H9 (cell line): ENCODE measurements at regions not wholly inside any gene's neighbourhood (a gene's known extent, or its start where the extent isn't known, plus 50 kb on each side); places are given as distances from the start of the nearest gene placed in this dataset.

Source experiments
- DNase-seq: peaks from one replicate; pipeline ENCODE4 v3.0.0-alpha.2; 2017
- H2AFZ ChIP-seq: one replicate; pipeline ENCODE4 v1.6.1; 2013; ENCODE audit warnings: mild to moderate bottlenecking, low read length, control low read depth, moderate library complexity
- H2AK5ac ChIP-seq: 2 replicates; pipeline ENCODE4 v1.6.1; 2013; ENCODE audit warnings: low read length, control low read depth, mixed read lengths; ENCODE audit not compliant: insufficient read length
- H2BK120ac ChIP-seq: one replicate; pipeline ENCODE4 v1.6.1; 2013; ENCODE audit warnings: low read depth, mild to moderate bottlenecking, low read length, control low read depth, inconsistent platforms; ENCODE audit not compliant: poor library complexity, severe bottlenecking
- H2BK12ac ChIP-seq: 2 replicates; pipeline ENCODE4 v1.6.1; 2013; ENCODE audit warnings: low read length, control low read depth, mixed read lengths, low read depth; ENCODE audit not compliant: insufficient read length
- H2BK15ac ChIP-seq: 2 replicates; pipeline ENCODE4 v1.6.1; 2013; ENCODE audit warnings: low read depth, low read length, control low read depth
- H2BK20ac ChIP-seq: one replicate; pipeline ENCODE4 v1.6.1; 2013; ENCODE audit warnings: low read depth, mild to moderate bottlenecking, low read length, control low read depth, inconsistent platforms; ENCODE audit not compliant: poor library complexity, severe bottlenecking
- H2BK5ac ChIP-seq: 2 replicates; pipeline ENCODE4 v1.6.1; 2013; ENCODE audit warnings: low read length, control low read depth, mixed read lengths; ENCODE audit not compliant: insufficient read length
- H3K14ac ChIP-seq: 2 replicates; pipeline ENCODE4 v1.6.1; 2013; ENCODE audit warnings: low read length, control low read depth; ENCODE audit not compliant: insufficient read depth
- H3K18ac ChIP-seq: 2 replicates; pipeline ENCODE4 v1.6.1; 2013; ENCODE audit warnings: low read depth, mild to moderate bottlenecking, mixed read lengths, low read length, control low read depth; ENCODE audit not compliant: insufficient read length
- H3K23ac ChIP-seq: 2 replicates; pipeline ENCODE4 v1.6.1; 2013; ENCODE audit warnings: low read length, control low read depth, mixed read lengths, low read depth; ENCODE audit not compliant: insufficient read length
- H3K23me2 ChIP-seq: 2 replicates; pipeline ENCODE4 v1.6.1; 2013; ENCODE audit warnings: low read depth, mild to moderate bottlenecking, mixed read lengths, low read length, control low read depth; ENCODE audit not compliant: insufficient read length, poor library complexity, severe bottlenecking
- H3K27ac ChIP-seq: 2 replicates; pipeline ENCODE4 v1.5.1; 2013; ENCODE audit warnings: low read length, control low read depth, mixed read lengths, low read depth; ENCODE audit not compliant: insufficient read length
- H3K27me3 ChIP-seq: 2 replicates; pipeline ENCODE4 v1.6.1; 2013; ENCODE audit warnings: low read length, control low read depth, inconsistent platforms; ENCODE audit not compliant: insufficient read depth
- H3K4ac ChIP-seq: 2 replicates; pipeline ENCODE4 v1.6.1; 2013; ENCODE audit warnings: low read depth, mild to moderate bottlenecking, control low read depth, inconsistent platforms, low read length, moderate library complexity
- H3K4me1 ChIP-seq: 2 replicates; pipeline ENCODE4 v1.6.1; 2013; ENCODE audit warnings: low read length, control low read depth, inconsistent platforms; ENCODE audit not compliant: insufficient read depth
- H3K4me2 ChIP-seq: 2 replicates; pipeline ENCODE4 v1.6.1; 2013; ENCODE audit warnings: low read length, control low read depth, mixed read lengths; ENCODE audit not compliant: insufficient read length, insufficient read depth
- H3K56ac ChIP-seq: 2 replicates; pipeline ENCODE4 v1.6.1; 2013; ENCODE audit warnings: low read depth, mild to moderate bottlenecking, mixed read lengths, low read length, control low read depth; ENCODE audit not compliant: insufficient read length
- H3K79me1 ChIP-seq: 2 replicates; pipeline ENCODE4 v1.6.1; 2013; ENCODE audit warnings: low read depth, mild to moderate bottlenecking, moderate library complexity, low read length, control low read depth, inconsistent platforms; ENCODE audit not compliant: insufficient read depth, poor library complexity, severe bottlenecking
- H3K79me2 ChIP-seq: 2 replicates; pipeline ENCODE4 v1.6.1; 2013; ENCODE audit warnings: low read length, control low read depth, inconsistent platforms; ENCODE audit not compliant: insufficient read depth
- H3K9ac ChIP-seq: 2 replicates; pipeline ENCODE4 v1.6.1; 2013; ENCODE audit warnings: low read length, control low read depth, mixed read lengths; ENCODE audit not compliant: insufficient read length; ENCODE audit errors: extremely low read depth
- H3K9me3 ChIP-seq: one replicate; pipeline ENCODE4 v1.6.1; 2013; ENCODE audit warnings: low read depth, low read length, inconsistent platforms; ENCODE audit not compliant: control insufficient read depth
- H3T11ph ChIP-seq: one replicate; pipeline ENCODE4 v1.6.1; 2013; ENCODE audit warnings: mild to moderate bottlenecking, low read length, control low read depth, inconsistent platforms
- H4K20me1 ChIP-seq: one replicate; pipeline ENCODE4 v1.6.1; 2013; ENCODE audit not compliant: control insufficient read depth, insufficient read length, insufficient read depth
- H4K5ac ChIP-seq: 2 replicates; pipeline ENCODE4 v1.6.1; 2013; ENCODE audit warnings: low read depth, mild to moderate bottlenecking, mixed read lengths, low read length, control low read depth; ENCODE audit not compliant: insufficient read length
- H4K8ac ChIP-seq: replicated peaks from 2 replicates; pipeline ENCODE4 v1.6.1; 2013; ENCODE audit warnings: low read length, control low read depth, mixed read lengths, low read depth; ENCODE audit not compliant: insufficient read length
- H4K91ac ChIP-seq: 2 replicates; pipeline ENCODE4 v1.6.1; 2013; ENCODE audit warnings: low read depth, mild to moderate bottlenecking, moderate library complexity, mixed read lengths, low read length, control low read depth; ENCODE audit not compliant: insufficient read length
- H3K27ac Mint-ChIP-seq, 3 experiments: 2 replicates in 2 of 3; 3 replicates in 1 of 3; pipeline ENCODE4 v1.8.0; 2020 to 2021; ENCODE audit warnings: mixed read lengths in 3 of 3, mild to moderate bottlenecking in 1 of 3, moderate library complexity in 1 of 3
- H3K27me3 Mint-ChIP-seq: 2 replicates; pipeline ENCODE4 v1.8.0; 2021; ENCODE audit warnings: low read depth, mild to moderate bottlenecking, moderate library complexity, mixed read lengths
- H3K36me3 Mint-ChIP-seq, 3 experiments: 2 replicates in 2 of 3; 3 replicates in 1 of 3; pipeline ENCODE4 v1.8.0; 2020 to 2021; ENCODE audit warnings: low read depth in 3 of 3, mixed read lengths in 3 of 3; ENCODE audit not compliant: insufficient read depth in 1 of 3
- H3K4me1 Mint-ChIP-seq, 2 experiments: 2 replicates each; pipeline ENCODE4 v1.8.0; 2020; ENCODE audit warnings: mixed read lengths in 2 of 2
- H3K4me3 Mint-ChIP-seq, 2 experiments: 2 replicates in 1 of 2; 3 replicates in 1 of 2; pipeline ENCODE4 v1.8.0; 2020 to 2021; ENCODE audit warnings: mild to moderate bottlenecking in 2 of 2, mixed read lengths in 2 of 2, moderate library complexity in 1 of 2
- H3K9me3 Mint-ChIP-seq, 2 experiments: 2 replicates in 1 of 2; 3 replicates in 1 of 2; pipeline ENCODE4 v1.8.0; 2020; ENCODE audit warnings: mild to moderate bottlenecking in 2 of 2, mixed read lengths in 2 of 2, moderate library complexity in 1 of 2
- WGBS: extraction: QIAGEN DNeasy Blood & Tissue Kit; methylation state at CpG from one replicate; pipeline ENCODE4 v1.1.7; 2013; ENCODE audit warnings: missing lambda C conversion rate, low lambda C conversion rate, mixed read lengths; ENCODE audit not compliant: insufficient read length; ENCODE audit errors: extremely low coverage; 5-methylcytosine and 5-hydroxymethylcytosine counted together
- TF ChIP-seq, protein P1 (sequence below): fragments of 200-600 bp; sonication (generic); conservative IDR thresholded peaks from 3 replicates; pipeline ENCODE4 v1.8.0; 2021; ENCODE audit warnings: antibody characterized with exemption, mild to moderate bottlenecking

DNA sequence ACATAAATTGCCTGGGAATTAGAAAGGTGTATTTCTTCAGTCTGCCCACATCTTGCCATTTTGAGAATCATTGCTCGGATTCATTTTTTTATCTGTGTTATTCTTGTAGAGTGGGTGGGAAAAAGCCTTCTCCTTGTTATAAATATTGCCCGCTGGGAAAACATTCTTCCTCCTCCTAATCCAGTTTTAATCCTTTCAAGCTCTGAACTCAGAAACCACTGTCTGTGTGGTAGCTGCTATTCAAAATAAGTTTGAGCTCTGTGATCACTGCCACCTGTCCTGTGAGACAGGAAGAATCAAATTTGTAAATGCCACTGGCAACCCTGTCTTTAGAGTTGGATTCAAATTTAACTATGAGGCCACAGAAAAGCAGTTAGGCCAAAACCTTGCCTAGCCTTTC lies 1875.2 kb upstream of the PIK3C3 start:
- Histone ChIP-seq H3K27ac (no peak overlapping the region), H2AFZ (no peak overlapping the region), H3K56ac (no peak overlapping the region), H3K23ac (no peak overlapping the region), H3T11ph (no peak overlapping the region), H2BK5ac (no peak overlapping the region), H3K23me2 (no peaks in the 10 kb centered on the region), H2BK120ac (no peak overlapping the region), H3K4ac (no peak overlapping the region), H3K79me2 (no peaks in the 10 kb centered on the region), H3K79me1 (no peaks in the 10 kb centered on the region), H4K91ac (no peak overlapping the region), H2BK15ac (no peak overlapping the region), H3K14ac (no peak overlapping the region), H3K27me3 (no peaks in the 10 kb centered on the region), H3K4me2 (no peak overlapping the region), H2BK20ac (no peak overlapping the region), H3K9me3 (no peaks in the 10 kb centered on the region), H4K20me1 (no peaks in the 10 kb centered on the region), H3K4me1 (no peaks in the 10 kb centered on the region), H3K18ac (no peak overlapping the region), H4K5ac (no peak overlapping the region), H4K8ac (no peak overlapping the region), H2BK12ac (no peak overlapping the region), H2AK5ac (no peak overlapping the region), H3K9ac (no peak overlapping the region)
- TF ChIP-seq, protein P1, sequence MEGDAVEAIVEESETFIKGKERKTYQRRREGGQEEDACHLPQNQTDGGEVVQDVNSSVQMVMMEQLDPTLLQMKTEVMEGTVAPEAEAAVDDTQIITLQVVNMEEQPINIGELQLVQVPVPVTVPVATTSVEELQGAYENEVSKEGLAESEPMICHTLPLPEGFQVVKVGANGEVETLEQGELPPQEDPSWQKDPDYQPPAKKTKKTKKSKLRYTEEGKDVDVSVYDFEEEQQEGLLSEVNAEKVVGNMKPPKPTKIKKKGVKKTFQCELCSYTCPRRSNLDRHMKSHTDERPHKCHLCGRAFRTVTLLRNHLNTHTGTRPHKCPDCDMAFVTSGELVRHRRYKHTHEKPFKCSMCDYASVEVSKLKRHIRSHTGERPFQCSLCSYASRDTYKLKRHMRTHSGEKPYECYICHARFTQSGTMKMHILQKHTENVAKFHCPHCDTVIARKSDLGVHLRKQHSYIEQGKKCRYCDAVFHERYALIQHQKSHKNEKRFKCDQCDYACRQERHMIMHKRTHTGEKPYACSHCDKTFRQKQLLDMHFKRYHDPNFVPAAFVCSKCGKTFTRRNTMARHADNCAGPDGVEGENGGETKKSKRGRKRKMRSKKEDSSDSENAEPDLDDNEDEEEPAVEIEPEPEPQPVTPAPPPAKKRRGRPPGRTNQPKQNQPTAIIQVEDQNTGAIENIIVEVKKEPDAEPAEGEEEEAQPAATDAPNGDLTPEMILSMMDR, result no peak
- Mint-ChIP-seq H3K27ac (no peak overlapping the region), H3K36me3 (no peaks in the 10 kb centered on the region), H3K27me3 (no peaks in the 10 kb centered on the region), H3K4me1 (peaks cover 8 to 15% of the 10 kb centered on the region in 2 experiments), H3K9me3 (no peaks in the 10 kb centered on the region; a peak in 1 of 5 replicates), H3K4me3 (no peak overlapping the region)
- no peak for DNase-seq
- no CpG with 5 or more reads among the region's 2 CpGs for WGBS
